ENCODE measurements at regions not wholly inside any gene's neighbourhood (a gene's known extent, or its start where the extent isn't known, plus 50 kb on each side); places are given as distances from the start of the nearest gene placed in this dataset.
"Not testable (repeated sequence)": the region's sequence is repeated elsewhere in the genome, so short reads cannot be mapped to it uniquely, and the experiment has no call there.

DNA sequence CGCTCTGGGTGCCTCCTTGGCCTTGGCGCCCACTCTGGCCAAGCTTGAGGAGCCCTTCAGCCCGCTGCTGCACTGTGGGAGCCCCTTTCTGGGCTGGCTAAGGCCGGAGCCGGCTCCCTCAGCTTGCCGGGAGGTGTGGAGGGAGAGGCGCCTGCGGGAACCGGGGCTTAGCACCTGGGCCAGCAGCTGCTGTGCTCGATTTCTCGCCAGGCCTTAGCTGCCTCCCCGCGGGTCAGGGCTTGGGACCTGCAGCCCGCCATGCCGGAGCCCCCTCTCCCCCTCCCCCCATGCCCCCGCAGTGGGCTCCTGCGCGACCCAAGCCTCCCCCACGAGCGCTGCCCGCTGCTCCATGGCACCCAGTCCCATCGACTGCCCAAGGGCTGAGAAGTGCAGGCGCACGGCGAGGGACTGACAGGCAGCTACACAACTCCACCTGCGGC is 782.4 kb downstream of the METTL15 start:
- DNase-seq (ENCODE audit: low spot score), result not testable (repeated sequence)

GRCh38 chr11:28887681-28888080 is 779.5 kb downstream of the METTL15 start:
- DNase-seq (ENCODE audit: low spot score), result no peak

DNA sequence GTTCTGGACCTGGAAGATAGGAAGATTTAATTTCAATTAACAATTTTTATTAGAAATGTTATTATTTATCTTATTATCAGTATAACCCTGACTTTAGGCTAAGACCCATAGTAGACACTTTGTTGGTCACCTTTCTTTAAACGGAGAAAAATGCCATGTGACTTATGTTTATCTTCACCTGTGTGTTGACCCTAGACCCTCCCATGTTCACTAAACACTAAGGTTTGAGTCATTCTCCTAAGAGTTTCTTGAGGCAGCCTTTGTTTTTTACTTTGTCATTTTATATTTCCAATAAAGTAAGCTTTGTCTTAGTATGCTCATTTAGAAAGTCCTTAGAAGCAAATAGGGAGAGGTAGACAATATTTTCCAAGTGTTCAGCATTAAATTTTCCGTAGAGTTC is 771.7 kb downstream of the METTL15 start:
- no peak for DNase-seq (ENCODE audit: low spot score)

DNA sequence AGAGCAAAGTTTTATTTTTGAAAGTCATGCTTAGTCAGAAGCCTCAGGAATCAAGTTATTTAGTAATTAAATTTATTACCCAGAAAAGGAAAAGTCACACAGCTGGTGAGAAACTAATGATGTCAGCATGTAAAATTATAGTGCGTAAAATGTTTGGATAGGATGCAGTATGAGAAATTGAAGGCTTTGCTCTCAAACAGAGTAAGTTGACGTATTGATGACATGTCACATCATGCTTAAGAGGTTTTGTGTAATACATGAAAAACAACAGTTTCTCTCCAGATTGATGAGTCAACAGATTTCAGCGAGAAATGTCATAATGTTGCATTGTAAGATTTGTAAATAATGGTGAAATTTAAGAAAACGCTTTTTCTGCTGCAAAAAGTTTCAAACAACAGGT is 769.8 kb downstream of the METTL15 start:
- DNase-seq (ENCODE audit: low spot score), result no peak

- no peak for DNase-seq (ENCODE audit: low spot score)
These were observed 769.2 kb downstream of the METTL15 start for GRCh38 chr11:28877340-28877739.

GRCh38 chr11:28874706-28875105 is 766.5 kb downstream of the METTL15 start:
- no peak for DNase-seq (ENCODE audit: low spot score)

GRCh38 chr11:28871090-28871489 is 762.9 kb downstream of the METTL15 start:
- DNase-seq (ENCODE audit: low spot score), result no peak

DNA sequence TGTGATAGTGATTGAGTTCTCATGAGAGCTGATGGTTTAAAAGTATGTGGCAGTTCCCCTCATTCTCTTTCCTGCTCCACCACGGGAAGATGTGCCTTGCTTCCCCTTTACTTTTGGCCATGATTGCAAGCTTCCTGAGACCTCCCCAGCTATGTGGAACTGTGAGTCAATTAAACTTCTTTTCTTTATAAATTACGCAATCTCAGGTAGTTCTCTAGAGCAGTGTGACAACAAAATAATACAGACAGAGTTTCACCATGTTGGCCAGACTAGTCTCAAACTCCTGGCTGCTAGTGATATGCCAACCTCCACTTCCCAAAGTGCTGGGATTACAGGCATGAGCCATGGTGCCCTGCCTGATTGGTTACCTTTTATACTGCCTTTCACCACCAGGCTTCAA is 755.2 kb downstream of the METTL15 start:
- no peak for DNase-seq (ENCODE audit: low spot score)

DNA sequence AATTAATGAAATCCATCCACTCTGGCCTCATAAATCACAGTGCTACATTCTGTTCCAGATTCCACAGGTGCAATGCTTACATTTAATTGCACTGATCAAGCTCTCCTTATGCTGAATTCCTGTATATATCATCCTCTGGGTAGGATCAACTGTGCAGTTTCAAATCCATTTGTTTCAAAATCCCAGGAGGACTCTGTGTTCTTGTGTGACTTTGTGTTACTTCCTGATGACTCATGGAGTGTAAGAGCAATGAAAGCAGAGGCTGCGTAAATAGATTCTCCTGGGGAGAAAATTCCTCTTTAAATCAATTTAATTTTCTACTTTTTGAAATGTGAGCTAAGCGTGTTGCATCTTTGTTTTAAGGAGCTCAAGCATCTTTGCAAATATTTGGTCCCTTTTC is 752.7 kb downstream of the METTL15 start:
- DNase-seq (ENCODE audit: low spot score), result no peak

DNA sequence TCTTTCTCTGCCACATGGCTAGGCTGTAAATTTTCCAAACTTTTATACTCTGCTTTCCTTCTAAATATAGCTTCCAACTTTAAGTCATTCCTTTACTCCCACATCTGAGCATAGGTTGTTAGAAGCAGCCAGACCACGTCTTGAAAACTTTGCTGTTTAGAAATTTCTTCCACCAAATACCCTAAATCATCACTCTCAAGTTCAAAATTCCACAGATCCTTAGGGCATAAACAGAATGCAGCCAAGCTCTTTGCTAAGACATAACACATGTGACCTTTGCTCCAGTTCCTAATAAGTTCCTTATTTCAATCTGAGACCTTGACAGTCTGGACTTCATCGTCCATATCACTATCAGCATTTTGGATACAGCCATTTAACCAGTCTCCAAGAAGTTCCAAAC is 749.9 kb downstream of the METTL15 start:
- DNase-seq (ENCODE audit: low spot score), result no peak

DNA sequence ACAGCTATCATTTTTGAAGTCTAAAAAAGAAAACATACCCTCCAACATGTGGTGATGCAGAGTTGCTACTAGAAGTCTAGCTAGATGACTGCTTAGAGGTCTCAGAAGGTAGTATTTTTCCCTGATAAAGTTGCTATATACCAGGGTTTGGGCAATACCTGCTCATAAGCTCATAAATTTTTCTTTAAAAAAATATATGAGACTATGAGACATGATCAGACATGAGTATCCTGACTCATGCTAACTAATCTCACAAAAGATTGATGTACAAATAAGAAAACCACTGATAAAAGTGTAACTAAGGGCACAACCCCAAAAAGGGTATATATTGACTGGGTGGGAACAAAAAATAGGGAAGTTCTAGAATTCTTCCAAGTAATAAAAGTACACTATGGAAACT is 740.9 kb downstream of the METTL15 start:
- no peak for DNase-seq (ENCODE audit: low spot score)

DNA sequence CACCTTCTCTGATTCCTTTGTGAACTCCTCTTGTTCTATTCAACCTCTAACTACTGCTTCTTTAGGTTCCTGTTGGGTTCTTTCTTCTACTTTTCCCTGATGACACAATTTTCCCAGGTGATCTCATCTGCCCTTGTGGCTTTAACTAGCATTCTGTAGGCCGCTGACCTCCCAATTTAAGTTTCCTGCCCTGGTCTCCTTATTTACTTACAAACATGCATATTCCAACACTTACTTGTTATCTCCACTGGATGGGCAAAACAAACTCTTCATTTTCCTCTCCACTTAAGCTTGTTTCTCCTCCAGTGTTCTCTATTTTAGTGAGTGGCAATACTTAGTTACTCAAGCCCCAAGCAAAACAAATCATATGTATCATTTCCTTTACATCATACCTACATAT is 734.5 kb downstream of the METTL15 start:
- DNase-seq (ENCODE audit: low spot score), result no peak

DNA sequence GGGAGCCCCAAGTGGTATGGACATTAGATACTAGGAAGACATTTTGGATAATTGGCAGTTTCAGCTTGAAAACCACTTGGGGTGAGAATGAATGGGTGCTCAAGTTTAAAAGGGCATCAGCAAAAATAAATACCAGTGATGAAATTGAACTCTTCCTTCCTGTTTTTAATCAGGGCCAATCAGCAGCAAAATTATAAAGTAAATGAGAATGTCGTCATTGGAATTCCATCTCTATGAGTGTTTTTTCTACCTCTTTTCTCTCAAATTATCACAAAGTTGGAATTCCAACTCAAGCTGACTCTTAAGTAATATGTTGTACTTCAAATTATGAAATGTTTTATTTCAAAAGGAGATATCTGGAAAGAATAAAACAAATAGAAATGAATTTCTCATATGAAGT is 730.6 kb downstream of the METTL15 start:
- DNase-seq (ENCODE audit: low spot score), result no peak

- no peak for DNase-seq (ENCODE audit: low spot score)
These were observed 729.4 kb downstream of the METTL15 start for GRCh38 chr11:28837599-28837998.

GRCh38 chr11:28836285-28837081 is 728.3 kb downstream of the METTL15 start:
- DNase-seq (ENCODE audit: low spot score), result no peak

DNA sequence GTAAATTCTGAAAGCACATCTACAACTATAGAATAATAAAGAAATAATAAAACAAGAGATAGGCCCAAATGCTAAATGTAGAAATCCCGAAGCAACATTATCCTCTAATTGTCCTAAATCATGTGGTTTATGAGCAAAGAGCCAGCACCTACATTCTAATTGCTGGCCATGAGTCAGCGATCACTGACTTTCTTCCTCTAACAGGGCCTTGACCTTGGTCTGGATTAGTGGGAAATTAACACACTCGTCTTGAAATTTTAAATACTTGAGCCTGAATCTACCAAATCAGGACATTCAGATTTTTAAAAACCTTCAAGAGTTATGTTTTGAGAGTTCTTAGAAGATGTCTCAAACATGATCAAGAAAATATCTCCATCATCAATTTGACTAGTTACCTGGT is 727.6 kb downstream of the METTL15 start:
- DNase-seq (ENCODE audit: low spot score), result no peak

- no peak for DNase-seq (ENCODE audit: low spot score)
These were observed 727.1 kb downstream of the METTL15 start for GRCh38 chr11:28835317-28835716.

DNA sequence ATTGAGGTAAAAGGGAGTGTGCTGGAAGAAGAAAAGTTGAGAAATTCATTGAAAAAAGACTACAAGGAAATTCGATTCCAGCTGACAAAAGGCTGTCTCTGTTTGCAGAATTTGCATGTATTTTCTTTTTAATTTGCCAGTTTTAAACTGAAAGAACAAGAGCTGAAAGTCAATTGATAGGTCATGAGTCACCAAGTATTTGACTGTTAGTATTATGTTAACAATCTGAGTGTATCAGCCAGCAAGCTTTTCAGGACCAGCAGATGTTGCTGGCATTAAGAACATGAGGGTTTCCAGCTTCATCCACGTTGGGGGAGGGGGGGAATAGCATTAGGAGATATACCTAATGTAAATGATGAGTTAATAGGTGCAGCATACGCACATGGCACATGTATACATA is 726.7 kb downstream of the METTL15 start:
- DNase-seq (ENCODE audit: low spot score), result no peak

DNA sequence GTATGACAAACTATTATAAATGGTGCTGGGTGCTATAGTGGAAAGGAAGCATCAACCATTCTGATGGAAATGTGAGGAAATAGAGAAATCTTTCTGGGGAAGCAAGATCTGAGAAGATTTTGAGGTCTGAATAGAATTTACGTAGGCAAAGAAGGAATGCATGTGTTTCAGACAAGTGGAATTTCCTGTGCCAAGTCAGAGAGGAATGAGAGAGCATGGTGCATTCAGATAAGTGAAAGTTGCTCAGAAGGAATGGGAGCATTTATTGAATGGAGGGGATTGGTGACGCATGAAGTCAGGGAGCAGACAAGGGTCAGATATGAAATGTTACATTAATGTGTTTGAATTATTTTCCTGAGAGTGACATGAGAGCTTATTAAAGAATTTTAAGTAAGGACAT is 725.5 kb downstream of the METTL15 start:
- no peak for DNase-seq (ENCODE audit: low spot score)

DNA sequence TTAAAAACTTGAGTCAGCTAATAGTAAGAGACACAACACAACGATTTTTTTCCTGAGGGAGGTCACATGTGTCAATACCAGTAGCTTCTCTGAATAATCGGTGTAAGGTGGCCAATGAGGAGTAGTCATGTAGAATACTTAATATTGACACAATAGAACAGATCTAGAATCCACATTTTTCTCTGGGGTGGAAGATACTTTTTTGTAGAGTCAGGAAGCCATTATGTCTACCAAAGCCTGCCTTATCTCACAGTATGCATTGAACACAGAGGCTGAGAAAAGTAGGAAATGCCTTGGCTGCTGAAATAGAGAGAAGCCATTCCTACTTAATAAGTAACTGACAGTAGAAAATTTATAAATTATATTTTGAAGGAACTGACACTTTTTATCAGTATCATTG is 725.0 kb downstream of the METTL15 start:
- DNase-seq (ENCODE audit: low spot score), result no peak

DNA sequence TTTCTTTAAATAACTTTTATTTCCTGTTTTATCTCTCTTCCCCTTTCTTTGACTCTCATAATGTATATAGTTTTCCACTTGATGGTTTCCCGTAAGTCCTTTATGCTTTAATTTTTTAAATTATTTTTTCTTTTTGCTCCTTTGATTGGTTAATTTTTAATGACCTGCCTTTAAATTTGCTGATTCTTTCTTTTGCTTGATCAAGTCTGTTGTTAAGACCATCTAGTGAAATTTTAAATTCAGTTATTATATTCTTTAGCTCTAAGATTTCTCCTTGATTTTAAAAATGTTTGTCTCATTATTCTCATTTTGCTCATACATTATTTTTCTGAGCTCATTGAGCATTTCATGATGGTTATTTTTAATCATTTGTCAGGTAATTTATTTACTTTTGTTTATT is 718.6 kb downstream of the METTL15 start:
- DNase-seq (ENCODE audit: low spot score), result no peak

DNA sequence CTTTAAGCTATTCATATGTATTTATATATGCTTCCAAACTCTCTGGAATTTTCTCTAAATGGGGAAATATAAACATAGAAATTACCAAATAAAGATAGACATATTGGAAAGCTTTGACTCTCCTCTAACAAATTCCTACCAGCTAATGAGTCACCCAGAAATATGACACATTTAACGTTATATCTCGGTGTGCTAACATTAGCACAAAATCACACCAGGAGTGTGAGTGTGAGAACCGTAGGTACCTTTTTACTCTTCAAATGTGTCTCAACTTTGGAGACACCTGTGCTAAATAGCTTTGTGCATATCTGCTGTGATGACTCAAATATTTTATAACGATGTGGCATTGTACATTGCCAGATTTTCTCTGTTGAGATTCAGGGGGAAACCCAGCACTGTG is 714.4 kb downstream of the METTL15 start:
- DNase-seq (ENCODE audit: low spot score), result no peak

DNA sequence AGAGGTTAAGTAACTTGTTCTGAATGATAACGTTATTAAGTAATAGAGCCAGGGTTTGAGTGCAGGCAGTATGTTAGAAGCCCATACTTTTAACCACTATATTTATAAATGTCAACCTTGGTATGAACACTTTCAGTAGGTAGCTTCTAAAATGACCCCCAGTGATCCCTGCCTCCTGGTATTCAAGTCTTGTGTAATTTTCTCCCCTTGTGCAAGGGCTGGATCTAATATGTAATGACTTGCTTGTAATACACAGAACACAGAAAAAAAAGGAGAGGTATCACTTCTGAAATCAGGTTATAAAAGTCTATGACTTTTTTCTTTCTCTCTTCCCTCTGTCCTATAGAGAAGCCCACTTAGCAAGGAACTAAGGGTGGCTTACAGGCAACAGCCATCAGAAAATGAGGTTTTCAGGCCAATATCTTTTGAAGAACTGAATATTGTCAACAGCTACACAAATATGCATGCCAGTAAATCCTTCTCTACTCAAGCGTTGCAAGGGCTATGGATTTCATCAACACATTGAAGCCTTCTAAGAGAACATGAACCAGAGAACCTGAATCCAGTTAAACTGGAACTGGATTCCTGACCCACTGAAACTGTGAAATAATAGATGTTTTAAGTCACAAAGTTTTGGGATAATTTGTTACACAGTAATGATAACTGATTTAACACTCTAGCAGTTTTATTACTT is 712.3 kb downstream of the METTL15 start:
- DNase-seq (ENCODE audit: low spot score), result no peak

- no peak for DNase-seq (ENCODE audit: low spot score)
These were observed 711.6 kb downstream of the METTL15 start for GRCh38 chr11:28819741-28820140.

All from HuH-7 (cell line).